Right kidney (tissue), 1 donor: ENCODE measurements at regions not wholly inside any gene's neighbourhood (a gene's known extent, or its start where the extent isn't known, plus 50 kb on each side); places are given as distances from the start of the nearest gene placed in this dataset.
"Not testable (repeated sequence)": the region's sequence is repeated elsewhere in the genome, so short reads cannot be mapped to it uniquely, and the experiment has no call there.

ENCODE experiments used
- DNase-seq: peaks from one replicate; pipeline ENCODE4 v3.0.0-alpha.2; 2016

- no peak for DNase-seq
Observed at GRCh38 chr12:5317556-5317955, 114.4 kb upstream of the NTF3 start.

GRCh38 chr12:5318874-5319273 is 113.0 kb upstream of the NTF3 start:
- DNase-seq = no peak

GRCh38 chr12:5328669-5329517 is 103.0 kb upstream of the NTF3 start:
- no peak for DNase-seq

- DNase-seq = no peak
Observed at GRCh38 chr12:5332551-5332950, 99.4 kb upstream of the NTF3 start.

- DNase-seq = no peak
Observed at GRCh38 chr12:5333096-5333495, 98.8 kb upstream of the NTF3 start.

GRCh38 chr12:5335069-5335468 is 96.8 kb upstream of the NTF3 start:
- DNase-seq = no peak

- not testable (repeated sequence) for DNase-seq
Observed at GRCh38 chr12:5341086-5341485, 90.8 kb upstream of the NTF3 start.

- no peak for DNase-seq
Observed at GRCh38 chr12:5343711-5344110, 88.2 kb upstream of the NTF3 start.

- no peak for DNase-seq
Observed at GRCh38 chr12:5344131-5344530, 87.8 kb upstream of the NTF3 start.

- DNase-seq = no peak
Observed at GRCh38 chr12:5345534-5345933, 86.4 kb upstream of the NTF3 start.

GRCh38 chr12:5348057-5348456 is 83.9 kb upstream of the NTF3 start:
- no peak for DNase-seq

- DNase-seq = no peak
Observed at GRCh38 chr12:5348491-5348890, 83.4 kb upstream of the NTF3 start.

GRCh38 chr12:5364036-5364770 is 67.7 kb upstream of the NTF3 start:
- no peak for DNase-seq

- no peak for DNase-seq
Observed at GRCh38 chr12:5369298-5369697, 62.6 kb upstream of the NTF3 start.

- no peak for DNase-seq
Observed at GRCh38 chr12:5371631-5372030, 60.3 kb upstream of the NTF3 start.

GRCh38 chr12:5374713-5375112 is 57.2 kb upstream of the NTF3 start:
- DNase-seq = no peak

GRCh38 chr12:5375547-5376295 is 56.2 kb upstream of the NTF3 start:
- no peak for DNase-seq

GRCh38 chr12:5376591-5377207 is 55.2 kb upstream of the NTF3 start:
- no peak for DNase-seq

GRCh38 chr12:5377997-5378592 is 53.8 kb upstream of the NTF3 start:
- DNase-seq = peak; percentile 37

- DNase-seq = no peak
Observed at GRCh38 chr12:5379749-5380496, 52.0 kb upstream of the NTF3 start.
